ENCODE measurements at regions not wholly inside any gene's neighbourhood (a gene's known extent, or its start where the extent isn't known, plus 50 kb on each side); places are given as distances from the start of the nearest gene placed in this dataset.

- TF ChIP-seq, protein P1, sequence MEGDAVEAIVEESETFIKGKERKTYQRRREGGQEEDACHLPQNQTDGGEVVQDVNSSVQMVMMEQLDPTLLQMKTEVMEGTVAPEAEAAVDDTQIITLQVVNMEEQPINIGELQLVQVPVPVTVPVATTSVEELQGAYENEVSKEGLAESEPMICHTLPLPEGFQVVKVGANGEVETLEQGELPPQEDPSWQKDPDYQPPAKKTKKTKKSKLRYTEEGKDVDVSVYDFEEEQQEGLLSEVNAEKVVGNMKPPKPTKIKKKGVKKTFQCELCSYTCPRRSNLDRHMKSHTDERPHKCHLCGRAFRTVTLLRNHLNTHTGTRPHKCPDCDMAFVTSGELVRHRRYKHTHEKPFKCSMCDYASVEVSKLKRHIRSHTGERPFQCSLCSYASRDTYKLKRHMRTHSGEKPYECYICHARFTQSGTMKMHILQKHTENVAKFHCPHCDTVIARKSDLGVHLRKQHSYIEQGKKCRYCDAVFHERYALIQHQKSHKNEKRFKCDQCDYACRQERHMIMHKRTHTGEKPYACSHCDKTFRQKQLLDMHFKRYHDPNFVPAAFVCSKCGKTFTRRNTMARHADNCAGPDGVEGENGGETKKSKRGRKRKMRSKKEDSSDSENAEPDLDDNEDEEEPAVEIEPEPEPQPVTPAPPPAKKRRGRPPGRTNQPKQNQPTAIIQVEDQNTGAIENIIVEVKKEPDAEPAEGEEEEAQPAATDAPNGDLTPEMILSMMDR (IDR thresholded peaks at IDR 0.05; ENCODE audit: insufficient read depth, low read length): no peak
- no peak for TF ChIP-seq POLR2AphosphoS5 (IDR thresholded peaks at IDR 0.05; ENCODE audit: low read depth)
- TF ChIP-seq REST (IDR thresholded peaks at IDR 0.05; ENCODE audit: insufficient replicate concordance, low read depth): no peak
- no peak for TF ChIP-seq GABPA (IDR thresholded peaks at IDR 0.05; ENCODE audit: low read depth)
- TF ChIP-seq SPI1 (IDR thresholded peaks at IDR 0.05; ENCODE audit: borderline replicate concordance, low read depth): no peak
Measured at GRCh38 chr18:22882084-22882483, 51.0 kb upstream of the RBBP8 start.

Measured in HL-60 (cell line).